ENCODE measurements at regions not wholly inside any gene's neighbourhood (a gene's known extent, or its start where the extent isn't known, plus 50 kb on each side); places are given as distances from the start of the nearest gene placed in this dataset.
"Not testable (repeated sequence)": the region's sequence is repeated elsewhere in the genome, so short reads cannot be mapped to it uniquely, and the experiment has no call there.

GRCh38 chr9:40361018-40361417 is 767.5 kb downstream of the FOXD4L6 start:
- DNase-seq (ENCODE audit: low spot score in 2 of 2); H3K9me3 Mint-ChIP-seq; ATAC-seq; H3K27ac Mint-ChIP-seq; H3K36me3 Mint-ChIP-seq: not testable (repeated sequence)

- ATAC-seq; H3K27ac Mint-ChIP-seq; H3K36me3 Mint-ChIP-seq; DNase-seq (ENCODE audit: low spot score in 2 of 2); H3K9me3 Mint-ChIP-seq: not testable (repeated sequence)
Measured at GRCh38 chr9:40330958-40331357, 797.5 kb downstream of the FOXD4L6 start.

GRCh38 chr9:40328907-40329306 is 799.6 kb downstream of the FOXD4L6 start:
- not testable (repeated sequence) for H3K27ac Mint-ChIP-seq; ATAC-seq; DNase-seq (ENCODE audit: low spot score in 2 of 2); H3K36me3 Mint-ChIP-seq; H3K9me3 Mint-ChIP-seq

- not testable (repeated sequence) for H3K36me3 Mint-ChIP-seq; H3K27ac Mint-ChIP-seq; DNase-seq (ENCODE audit: low spot score in 2 of 2); H3K9me3 Mint-ChIP-seq
- ATAC-seq, result peak in 1 of 2 donors; percentile 43
Measured at GRCh38 chr9:40326179-40326578, 802.3 kb downstream of the FOXD4L6 start.

DNA sequence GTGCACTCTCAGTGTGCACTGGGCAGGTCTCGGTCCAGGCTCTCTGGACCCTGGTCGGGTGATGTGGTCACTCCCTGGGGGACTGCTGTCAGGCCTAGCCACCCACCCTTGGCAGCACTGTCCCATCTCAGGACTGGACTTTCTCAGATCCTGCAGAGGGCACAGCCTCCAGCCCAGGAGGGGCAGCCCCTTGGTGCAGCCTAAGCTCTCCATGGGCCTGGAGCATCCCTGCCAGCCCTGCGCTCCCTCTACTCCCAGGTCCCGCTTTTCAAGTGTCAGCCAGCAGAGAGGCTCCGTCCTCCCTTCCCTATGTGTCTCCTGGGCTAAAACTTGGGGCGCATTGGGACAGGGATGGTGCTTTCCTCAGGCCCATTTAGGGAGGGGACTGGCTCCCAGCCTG is 805.8 kb downstream of the FOXD4L6 start:
- H3K36me3 Mint-ChIP-seq, H3K9me3 Mint-ChIP-seq: not testable (repeated sequence)
- DNase-seq (ENCODE audit: low spot score in 2 of 2), result peak in 1 of 2 donors; percentile 52

GRCh38 chr9:40321857-40322256 is 806.6 kb downstream of the FOXD4L6 start:
- H3K36me3 Mint-ChIP-seq; H3K27ac Mint-ChIP-seq; ATAC-seq; DNase-seq (ENCODE audit: low spot score in 2 of 2); H3K9me3 Mint-ChIP-seq: not testable (repeated sequence)

More for the DNA sequence above, 805.8 kb downstream of the FOXD4L6 start:
- not testable (repeated sequence) for H3K27ac Mint-ChIP-seq, ATAC-seq

DNA sequence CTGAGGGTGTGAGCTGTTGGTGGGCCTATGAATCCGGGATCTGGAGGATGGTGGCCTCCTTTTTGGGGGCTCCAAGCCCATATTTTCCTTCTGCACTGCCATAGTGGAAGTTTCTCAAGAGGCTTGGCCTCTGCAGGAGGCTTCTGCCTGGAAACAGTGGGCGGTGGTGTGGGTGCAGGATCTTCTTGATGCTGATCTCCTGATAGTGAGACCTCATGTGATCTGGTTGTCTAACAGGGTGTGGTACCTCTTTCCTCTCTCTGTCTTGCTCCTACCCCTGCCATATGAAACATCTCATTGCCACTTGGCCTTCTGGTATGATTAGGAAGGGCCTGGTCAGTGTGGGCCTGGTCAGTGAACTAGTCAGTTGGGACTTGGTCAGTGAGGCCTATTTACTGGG is 807.3 kb downstream of the FOXD4L6 start:
- not testable (repeated sequence) for H3K9me3 Mint-ChIP-seq; H3K27ac Mint-ChIP-seq; ATAC-seq; H3K36me3 Mint-ChIP-seq; DNase-seq (ENCODE audit: low spot score in 2 of 2)

- not testable (repeated sequence) for H3K36me3 Mint-ChIP-seq, H3K9me3 Mint-ChIP-seq
Measured at GRCh38 chr9:40315215-40315614, 813.3 kb downstream of the FOXD4L6 start.

GRCh38 chr9:40289999-40290398 is 838.5 kb downstream of the FOXD4L6 start:
- not testable (repeated sequence) for ATAC-seq; H3K36me3 Mint-ChIP-seq; H3K27ac Mint-ChIP-seq; DNase-seq (ENCODE audit: low spot score in 2 of 2); H3K9me3 Mint-ChIP-seq

More at GRCh38 chr9:40315215-40315614, 813.3 kb downstream of the FOXD4L6 start:
- DNase-seq (ENCODE audit: low spot score in 2 of 2); H3K27ac Mint-ChIP-seq; ATAC-seq: not testable (repeated sequence)

Measured in activated naive CD4-positive, alpha-beta T cell treated with anti-CD3 and anti-CD28 coated beads, Interleukin-2, amount 50 U/mL, for 72 hours (primary cell).